Mucosa of gallbladder (tissue), 1 donor: ENCODE measurements at regions not wholly inside any gene's neighbourhood (a gene's known extent, or its start where the extent isn't known, plus 50 kb on each side); places are given as distances from the start of the nearest gene placed in this dataset.

Source experiments
- DNase-seq: peaks from one replicate; pipeline ENCODE4 v3.0.0-alpha.2; 2020; ENCODE audit warnings: low spot score
- donor health status: DM: no; HTN: no; CAD: no.

DNA sequence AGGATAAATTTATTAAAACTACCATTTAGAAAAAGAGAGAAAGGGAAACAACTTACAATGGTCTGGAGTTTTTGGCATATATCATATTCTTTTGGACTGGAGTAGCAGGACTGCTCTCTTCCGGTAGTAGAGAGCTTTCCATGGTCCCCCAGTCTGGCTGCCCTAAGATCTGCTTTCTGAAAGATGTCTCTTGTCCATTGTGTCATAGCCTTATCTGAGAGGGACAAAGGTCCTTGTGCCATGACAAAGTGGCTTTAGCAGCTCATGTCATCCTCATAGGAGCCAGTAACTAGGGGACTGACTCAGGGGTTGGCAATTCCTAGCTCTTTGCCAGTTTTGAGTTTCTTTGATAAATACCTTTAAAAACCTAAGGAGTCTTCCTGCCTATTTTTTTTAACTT is 505.5 kb upstream of the ZEB2 start:
- DNase-seq, result no peak

DNA sequence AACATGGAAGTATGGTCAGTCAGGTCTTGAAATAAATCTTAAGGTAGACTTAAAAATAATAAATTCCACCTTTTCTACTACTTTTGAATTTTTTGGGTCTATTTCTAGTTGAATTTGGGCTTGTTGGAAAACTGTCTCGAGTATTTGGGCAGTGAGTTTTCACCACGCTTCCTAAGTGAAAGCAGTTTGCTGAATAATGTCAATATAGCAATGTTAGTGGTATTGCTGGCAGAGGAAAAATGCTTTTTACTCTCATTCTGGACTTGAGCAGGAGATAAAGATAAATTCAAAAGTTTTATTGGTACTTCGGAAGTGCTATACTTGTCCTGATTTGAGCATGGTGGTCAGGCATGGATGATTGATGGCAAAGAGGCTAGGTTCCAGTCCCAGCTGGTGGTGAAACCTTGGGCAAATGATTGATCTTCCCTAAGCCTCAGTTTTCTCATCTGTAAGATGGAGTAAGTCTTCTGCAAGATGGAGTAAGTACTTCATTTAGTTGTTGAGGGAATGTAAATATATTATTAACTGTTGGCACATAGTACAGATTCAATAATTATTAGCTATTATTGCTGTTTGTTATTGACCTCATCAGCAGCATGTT is 503.5 kb upstream of the ZEB2 start:
- no peak for DNase-seq

DNA sequence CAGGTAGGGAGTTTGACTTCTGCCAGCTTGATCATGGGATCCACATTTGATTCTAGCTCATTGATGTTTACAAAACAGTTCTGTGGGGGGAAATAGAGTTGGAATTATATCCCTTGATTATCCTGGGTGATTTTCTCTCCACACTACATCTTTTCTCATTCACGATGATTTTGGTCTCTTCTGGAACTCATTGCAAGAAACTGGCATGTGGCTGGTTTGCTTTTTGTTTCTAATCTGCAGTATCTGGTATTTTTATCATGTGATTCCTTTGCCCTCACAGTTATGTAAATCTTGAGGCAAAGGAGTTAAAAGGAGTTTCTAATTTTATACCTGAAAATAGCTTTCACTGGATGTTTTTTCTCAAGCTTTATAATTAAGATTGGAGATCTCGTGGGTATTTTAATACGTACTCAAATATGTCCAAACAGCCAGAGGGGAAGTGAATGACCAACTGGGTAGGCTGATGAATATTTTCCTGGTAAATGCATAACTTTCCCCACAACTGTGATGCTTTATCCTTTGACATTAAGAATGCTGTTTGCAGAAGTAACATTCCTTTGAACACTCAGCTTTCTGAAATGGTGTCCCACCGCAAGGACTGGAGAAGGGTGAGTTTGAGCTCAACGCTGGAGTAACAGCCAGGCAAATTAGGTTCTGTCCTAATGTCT is 502.9 kb upstream of the ZEB2 start:
- DNase-seq, result no peak

DNA sequence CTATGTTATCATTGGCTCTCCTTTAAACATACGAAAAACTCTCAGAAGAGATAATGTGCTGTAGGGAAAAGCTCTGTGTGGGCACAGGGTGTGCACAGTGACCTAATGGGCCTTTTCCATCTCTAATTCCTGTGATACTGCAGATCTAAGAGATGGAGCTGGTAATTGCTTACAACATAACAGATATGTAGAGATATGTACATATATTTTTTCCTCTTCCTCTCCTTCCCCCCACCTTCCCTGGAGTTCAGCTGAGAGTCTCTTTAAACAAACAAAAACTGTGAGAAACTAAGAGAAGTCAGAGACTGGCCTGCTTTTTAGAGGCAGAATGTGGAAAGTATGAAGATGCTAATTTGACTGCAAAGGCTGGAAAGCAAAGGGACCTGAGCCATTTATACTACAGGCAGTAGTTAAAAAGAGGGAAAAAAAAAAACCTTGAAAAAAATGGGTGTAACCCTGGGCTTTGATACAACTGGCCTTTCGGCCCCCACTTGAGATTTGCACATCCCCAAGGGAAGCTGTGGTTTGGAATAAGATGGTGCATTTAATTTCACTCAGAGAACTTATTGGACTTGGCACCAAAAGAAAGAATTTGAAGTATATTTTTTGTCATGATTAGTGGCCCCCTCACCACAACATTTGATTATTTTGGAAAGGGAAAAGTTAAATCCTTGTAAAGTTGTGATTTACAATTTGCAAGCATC is 502.2 kb upstream of the ZEB2 start:
- no peak for DNase-seq

DNA sequence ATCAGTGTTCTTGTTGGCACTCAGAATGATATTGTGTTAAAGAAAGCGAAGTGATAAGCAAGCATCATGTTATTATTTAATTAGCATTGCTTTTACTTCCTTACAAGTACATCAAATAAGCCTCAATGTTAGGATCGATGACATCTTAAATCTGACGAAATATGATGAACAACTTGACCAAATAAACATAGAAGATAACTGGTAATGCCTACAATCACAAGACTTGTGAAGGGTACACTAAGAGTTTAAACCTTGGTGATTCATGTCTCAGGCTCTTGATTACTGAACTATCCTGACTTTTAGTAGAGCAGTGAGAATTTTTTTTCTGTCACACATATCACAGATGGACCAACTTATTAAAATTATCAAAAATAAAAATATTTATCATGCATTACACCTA is 500.8 kb upstream of the ZEB2 start:
- DNase-seq, result no peak

DNA sequence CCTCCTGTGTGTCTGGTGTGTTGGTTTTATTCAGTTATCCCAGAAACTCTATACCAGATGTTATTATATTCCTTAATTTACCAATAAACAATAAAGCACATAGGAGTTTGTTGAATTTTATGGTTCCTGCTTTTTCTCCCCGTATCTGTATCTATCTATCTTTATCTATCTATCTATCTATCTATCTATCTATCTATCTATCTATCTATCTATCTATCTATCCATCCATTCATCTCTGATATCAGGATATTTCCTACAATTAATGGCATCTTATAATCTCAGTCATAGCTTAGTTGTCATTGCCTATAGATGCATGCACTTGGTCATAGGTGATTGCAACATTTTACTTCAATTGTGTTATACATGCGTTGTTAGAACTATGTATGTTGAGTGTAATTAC is 500.2 kb upstream of the ZEB2 start:
- no peak for DNase-seq

DNA sequence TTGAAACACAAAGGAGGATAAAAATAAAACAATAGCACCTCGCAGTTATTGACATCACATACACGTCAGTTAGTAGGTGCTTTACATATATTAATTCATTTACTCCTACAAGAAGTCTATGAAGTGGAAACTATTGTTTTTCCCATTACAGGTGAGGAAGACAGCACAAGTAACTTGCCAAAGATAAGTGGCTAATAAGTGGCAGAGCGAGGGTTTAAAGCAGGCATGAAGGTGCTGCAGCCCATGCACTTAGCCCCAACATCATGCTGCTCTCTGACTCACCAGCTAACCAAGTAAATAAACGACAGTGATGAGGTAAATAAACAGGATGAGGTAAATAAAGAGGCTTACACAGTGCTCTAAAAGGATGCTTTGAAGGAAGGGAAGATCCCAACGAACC is 498.6 kb upstream of the ZEB2 start:
- no peak for DNase-seq

DNA sequence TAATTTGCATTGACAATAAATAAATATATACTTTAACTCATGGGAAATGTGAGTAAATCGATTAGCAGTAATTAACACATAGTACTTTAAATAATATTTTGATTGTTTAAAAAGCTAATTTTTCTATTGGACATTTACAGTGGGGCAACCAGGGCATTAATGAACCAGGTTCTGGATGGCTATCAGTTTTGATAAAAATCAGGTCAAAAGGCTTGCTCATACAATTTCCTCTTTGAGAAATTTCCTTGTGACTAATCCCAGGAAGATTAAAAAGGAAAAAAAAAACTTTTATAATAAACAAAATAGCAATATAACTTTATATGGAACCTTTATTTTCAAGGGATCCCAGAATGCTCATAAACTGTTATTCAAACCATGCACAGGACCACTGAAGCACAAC is 497.2 kb upstream of the ZEB2 start:
- DNase-seq, result no peak

DNA sequence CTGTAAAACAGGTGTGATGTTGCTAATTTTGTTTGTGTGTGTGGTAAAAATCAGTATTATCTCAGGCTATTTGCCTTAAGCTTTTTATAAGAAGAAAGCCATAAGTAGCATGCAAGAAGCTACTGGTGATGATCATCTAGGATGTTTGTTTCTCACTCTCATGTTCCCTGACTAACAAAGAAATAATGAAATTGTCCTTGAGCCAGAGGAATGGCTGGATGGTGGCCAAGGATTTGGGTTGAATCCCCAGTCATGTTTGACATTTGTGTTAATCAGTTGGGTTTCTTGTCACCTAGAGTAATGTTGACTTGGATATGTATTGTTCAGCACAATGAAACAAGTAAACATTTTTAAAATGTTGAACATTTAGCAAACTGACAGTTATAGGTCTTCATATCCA is 496.8 kb upstream of the ZEB2 start:
- DNase-seq, result no peak

DNA sequence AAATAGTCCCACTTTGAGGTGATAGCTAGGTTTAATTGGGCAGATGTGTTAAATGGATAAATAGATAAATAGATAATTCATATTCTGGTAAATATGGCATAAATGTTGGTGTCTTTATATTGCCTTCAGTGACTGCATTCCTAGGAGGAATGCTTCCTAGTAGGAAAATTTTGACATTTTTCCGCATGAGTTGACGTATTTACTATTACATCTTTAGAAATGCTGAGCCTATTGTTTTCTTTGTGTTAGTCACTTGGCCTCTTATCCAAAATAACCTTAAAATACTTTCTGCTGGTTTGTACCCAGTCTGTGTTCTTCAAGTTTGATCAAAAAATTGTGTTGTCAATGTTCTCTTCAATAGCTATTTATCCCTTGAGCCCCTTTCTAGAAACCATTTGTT is 495.6 kb upstream of the ZEB2 start:
- DNase-seq, result no peak

DNA sequence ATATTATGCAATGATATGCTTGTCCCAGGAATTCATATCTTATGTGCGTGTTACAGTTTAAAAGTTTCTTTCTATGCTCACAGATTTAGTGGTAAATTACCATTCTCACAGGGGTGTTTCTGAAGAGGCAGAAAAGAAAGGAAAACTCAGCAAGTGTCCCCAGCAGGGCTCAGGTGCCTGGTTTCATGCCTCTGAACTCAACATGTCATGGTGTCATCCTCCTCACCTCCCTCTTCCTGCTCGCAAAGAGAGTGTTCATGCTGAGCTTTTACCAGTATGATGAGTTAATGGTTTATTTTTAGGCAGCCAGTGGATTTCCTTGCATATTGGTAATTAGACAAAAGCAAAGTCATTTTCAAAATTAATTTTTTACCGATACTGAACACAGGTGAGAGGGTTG is 492.9 kb upstream of the ZEB2 start:
- DNase-seq, result no peak

DNA sequence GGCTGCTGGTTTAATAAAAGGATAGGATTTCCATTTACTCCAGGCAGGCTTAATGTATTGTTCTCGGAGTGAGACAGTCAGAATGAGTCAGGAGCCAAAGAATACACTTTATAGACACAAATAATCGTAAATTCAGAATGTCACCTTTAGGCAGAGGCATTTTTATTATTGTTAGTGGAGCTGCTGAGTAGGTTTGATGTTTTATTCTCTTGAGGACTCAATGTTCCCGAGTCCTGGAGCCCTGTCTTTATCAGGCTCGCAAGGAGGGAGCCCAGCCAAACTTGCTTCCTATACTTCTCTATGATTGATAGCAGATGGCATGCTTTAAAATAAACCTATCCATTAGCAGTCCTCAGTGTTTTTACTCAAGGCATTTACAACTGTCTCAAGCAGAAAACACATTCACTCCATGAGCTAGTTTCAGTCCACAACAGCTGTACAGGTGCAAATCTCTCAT is 492.3 kb upstream of the ZEB2 start:
- no peak for DNase-seq

DNA sequence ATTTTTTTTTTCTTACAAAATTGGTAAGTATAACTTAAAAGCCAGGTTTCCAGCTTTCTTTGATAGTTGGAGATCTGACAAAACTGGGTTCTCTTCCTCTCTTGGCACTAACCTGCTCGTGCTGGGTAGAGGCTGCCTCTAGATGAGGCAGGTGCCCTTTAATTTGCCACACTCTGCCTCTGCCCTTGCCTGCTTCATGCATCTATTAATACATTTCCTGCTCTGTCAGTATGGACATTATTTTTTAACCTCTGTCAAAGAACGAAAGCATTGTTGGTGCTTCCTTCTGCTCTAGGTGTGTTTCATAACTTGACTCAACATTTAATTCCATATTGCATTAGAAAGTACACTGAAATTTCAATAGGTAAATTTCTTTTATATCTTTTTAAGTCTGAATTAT is 490.7 kb upstream of the ZEB2 start:
- DNase-seq, result no peak

DNA sequence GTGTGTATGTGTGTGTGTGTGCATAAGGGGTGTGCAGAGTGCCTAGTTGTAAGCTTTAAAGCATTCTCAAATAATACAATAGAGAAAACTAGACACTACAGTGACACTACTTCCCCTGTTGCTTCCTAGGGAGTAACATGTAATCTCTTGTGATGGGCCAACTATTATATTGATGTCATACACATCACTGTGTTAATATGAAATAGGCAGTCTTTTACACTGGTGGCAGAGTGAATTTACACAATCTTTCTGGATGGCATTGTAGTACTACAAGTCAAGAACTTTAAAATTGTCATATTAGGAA is 488.0 kb upstream of the ZEB2 start:
- DNase-seq, result no peak

DNA sequence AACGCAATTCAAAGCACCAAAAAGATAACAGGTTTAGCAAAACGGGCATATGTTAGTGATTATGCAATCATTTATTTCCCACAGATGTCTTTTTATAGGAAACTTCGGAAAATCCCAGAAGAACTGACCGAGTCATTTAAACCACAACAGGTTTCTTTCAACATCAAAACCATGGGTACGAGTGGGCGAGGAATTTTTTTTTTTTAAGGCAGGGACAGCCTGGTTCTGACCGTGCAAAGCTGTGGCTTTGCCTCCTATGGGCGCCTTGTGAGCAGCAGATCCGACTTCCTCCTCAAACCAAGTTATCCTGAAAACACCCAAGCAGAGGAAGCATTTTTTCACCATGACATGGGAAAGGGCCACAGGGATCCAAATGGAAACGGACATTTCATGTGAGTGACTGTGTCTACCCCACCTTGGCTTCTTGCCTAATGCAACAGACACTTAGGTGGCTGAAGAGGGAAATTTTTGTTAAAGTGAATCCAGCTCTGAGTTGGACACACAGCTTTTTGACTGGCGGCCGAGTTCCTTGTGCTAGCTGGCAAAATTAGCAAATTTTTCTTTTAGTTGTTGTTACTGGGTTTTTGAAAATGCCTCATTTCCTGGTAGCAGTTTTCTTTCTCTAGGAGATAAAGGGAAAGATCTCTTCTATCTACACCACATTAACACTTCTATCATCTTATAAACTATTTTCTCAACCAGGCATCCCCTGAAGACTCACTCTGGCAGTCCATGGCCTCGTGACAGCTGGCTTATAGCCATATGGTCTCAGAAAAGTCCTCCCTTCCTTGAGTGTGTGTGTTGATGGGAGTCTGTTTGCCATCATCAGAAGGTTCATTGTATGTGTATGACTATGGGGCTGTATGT is 487.4 kb upstream of the ZEB2 start:
- DNase-seq, result no peak

DNA sequence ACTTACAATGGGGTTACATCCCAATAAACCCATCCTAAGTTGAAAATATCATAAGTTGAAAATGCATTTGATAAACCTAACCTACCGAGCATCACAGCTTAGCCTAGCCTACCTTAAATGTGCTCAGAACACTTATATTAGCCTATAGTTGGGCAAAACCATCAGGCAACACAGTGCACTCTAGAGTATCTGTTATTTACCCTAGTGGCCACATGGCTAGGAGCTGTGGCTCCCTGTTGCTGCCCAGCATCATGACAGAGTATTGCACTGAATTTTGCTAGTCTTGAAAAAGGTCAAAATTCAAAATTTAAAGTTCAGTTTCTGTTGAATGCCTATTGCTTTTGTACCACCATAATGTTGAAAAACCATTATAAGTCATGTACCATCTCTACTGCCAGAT is 482.7 kb upstream of the ZEB2 start:
- DNase-seq, result no peak

DNA sequence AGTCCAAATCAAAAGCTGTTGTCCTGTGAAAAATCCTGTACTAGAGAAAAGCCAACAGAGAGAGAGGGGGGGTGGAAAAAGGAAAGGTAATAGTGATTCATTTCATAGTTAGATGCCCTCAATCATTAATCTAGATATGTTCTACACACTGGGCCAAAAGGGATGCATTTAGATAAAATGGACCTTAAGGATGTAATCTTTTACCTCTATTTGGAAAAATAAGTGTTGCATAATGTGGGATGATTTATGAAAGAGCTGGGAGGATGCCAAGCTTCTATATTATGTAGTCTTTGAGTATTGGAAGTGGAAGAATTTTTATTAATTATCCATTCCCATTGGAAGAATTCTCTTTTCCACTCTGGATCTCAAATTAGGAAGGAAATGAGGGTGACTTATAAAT is 480.5 kb upstream of the ZEB2 start:
- no peak for DNase-seq

DNA sequence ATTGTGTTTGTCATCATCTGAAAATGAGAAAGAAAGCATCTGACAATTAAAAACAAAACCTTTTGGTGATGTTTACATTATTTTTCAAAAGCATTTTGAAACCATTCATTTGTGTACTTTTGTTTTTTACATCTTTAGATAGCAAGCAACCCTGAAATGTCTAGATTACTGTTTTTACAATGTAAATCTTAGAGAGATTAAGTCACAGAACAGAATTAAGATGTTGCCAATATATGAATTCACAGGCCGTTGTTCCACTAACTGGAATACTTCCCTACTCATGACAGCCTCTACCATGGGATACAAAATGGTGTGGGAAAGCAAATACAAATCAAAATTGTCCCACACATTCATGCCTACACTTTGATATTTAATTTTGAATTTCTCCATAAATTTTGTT is 480.0 kb upstream of the ZEB2 start:
- DNase-seq, result no peak

DNA sequence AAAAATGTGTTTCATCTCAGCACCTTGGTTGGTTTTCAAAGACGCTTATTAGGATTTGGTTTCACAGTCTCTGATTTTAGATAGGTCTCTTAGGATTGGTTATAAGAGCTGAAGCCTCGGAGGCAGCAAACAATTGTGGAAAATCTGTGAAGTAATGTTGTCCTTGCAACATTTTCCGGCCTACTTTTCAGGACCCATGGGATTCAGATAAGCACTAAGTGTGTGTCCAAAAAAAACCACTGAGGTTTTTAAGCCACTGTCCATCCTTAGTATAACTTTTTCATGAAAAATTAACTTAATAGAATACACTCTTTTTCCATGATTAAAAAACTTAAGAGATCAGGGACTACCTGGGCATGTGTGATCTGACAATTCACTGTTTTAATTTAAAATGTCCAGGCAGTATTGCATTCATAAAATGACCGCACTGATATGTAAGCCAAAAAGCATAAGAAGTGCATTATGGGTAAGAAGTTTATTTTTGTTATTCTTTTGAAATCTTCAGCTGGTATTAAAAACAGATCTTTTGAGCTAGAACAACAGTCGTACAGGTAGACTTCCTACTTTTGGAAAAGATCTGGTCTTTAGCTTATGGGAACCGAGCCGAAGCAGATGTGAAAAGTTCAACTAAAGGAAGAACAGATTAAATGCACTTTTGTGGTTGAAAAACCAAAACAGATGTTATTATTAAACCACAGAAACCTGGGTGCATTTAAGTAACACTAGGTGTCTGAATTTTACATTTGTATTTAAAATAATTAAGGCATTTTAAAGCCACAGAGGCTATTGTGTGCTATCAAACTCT is 479.4 kb upstream of the ZEB2 start:
- DNase-seq, result no peak

DNA sequence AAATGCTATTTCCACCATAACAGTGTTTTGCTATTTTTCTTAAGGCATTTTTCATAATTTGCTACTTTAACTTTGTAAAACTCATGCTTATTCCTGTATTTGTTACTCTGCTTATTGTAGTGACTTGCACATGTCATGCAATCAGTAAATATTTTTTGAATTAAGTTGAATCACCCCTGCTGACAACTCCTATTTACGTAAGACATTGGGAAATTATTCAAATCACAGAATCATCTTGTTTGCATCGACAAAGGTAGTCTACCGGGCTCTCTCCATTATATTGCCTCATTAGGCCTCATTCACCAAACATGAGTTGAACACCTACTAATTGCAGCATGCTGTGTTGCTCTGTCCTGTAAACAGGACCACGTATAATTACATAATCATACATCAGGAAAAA is 478.5 kb upstream of the ZEB2 start:
- no peak for DNase-seq

DNA sequence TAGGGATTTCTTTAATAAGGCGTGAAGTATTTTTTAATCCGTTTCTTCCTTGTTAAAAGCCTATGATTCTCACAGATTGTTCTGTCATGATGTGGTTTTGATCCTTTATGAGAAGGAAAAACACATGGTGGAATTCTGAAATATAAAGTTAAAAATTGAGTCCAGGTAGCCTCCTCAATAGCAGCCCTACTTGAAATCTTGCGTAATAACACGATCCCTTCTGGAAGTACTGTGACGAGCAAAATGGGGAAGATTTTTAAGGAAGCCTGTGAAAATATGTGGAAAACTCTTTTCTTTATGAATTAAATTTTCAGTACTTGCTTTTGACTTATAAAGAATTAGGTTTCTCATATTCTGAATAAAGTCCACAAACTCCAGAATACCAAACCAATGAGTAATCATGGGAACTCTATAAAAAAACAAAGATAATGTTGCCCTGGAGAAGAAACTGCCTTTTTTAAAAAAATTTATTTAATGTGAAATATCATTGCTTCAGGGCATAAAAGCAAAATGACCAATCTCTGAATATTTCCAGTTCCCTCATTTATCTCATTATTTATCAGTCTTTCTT is 476.4 kb upstream of the ZEB2 start:
- no peak for DNase-seq

DNA sequence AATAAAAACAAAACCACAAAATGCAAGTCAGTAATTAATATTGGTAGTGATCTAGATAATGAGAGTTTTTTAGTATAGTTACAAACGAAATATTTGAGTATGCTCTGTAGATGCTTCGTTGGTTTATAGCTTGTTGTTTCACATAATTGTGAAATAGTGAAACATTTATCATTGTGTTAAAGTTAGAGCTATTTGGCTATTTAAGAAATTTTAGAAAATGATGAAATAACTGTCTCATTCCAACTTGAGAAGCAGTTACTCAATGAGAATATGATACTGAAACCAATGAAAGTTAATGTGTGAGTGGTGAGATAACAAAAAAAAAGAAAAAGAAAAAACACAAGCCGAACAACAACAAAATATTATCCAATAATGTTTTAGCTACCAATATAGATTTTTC is 475.6 kb upstream of the ZEB2 start:
- no peak for DNase-seq
